Transverse colon (tissue), 4 donors: ENCODE measurements at regions not wholly inside any gene's neighbourhood (a gene's known extent, or its start where the extent isn't known, plus 50 kb on each side); places are given as distances from the start of the nearest gene placed in this dataset.

ENCODE experiments used
- EP300 ChIP-seq: sonication (generic); formaldehyde crosslinking; IDR thresholded peaks from one replicate; pipeline ENCODE4 v1.6.1; 2017; ENCODE audit warnings: antibody characterized with exemption, low read depth
- POLR2AphosphoS5 ChIP-seq, 3 donors: sonication (generic); formaldehyde crosslinking; IDR thresholded peaks; one replicate each; pipeline ENCODE4 v1.6.1; 2016; ENCODE audit warnings: antibody characterized with exemption in 3 of 3
- TF ChIP-seq, protein P1 (sequence below), 5 experiments: fragments of 200-600 bp in 3 of 5; fragments of 450-650 bp in 2 of 5; sonication (generic) in 3 of 5; IDR thresholded peaks; 1 replicate in 2 of 5; 2 replicates in 3 of 5; pipeline ENCODE4 v1.5.1; 2016 to 2017; ENCODE audit warnings: antibody characterized with exemption in 5 of 5, inconsistent platforms in 3 of 5, mild to moderate bottlenecking in 2 of 5, moderate library complexity in 1 of 5

DNA sequence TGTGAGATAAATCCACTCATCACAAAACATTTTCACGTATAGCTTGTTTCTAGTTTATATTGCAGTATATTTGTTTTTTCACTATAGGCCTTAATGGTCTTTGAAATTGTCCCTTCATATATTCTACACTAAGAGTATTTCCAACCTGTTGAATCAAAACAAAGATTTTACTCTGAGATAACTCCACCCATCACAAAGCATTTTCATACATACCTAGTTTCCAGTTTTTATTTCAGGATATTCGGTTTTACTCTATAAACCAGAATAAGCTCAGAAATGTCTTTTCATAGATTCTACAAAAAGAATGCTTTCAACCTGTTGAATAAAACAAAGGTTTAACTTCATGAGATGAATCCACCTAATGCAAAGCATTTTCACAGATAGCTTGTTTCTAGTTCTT lies 1528.7 kb downstream of the UQCRFS1 start:
- TF ChIP-seq, protein P1, sequence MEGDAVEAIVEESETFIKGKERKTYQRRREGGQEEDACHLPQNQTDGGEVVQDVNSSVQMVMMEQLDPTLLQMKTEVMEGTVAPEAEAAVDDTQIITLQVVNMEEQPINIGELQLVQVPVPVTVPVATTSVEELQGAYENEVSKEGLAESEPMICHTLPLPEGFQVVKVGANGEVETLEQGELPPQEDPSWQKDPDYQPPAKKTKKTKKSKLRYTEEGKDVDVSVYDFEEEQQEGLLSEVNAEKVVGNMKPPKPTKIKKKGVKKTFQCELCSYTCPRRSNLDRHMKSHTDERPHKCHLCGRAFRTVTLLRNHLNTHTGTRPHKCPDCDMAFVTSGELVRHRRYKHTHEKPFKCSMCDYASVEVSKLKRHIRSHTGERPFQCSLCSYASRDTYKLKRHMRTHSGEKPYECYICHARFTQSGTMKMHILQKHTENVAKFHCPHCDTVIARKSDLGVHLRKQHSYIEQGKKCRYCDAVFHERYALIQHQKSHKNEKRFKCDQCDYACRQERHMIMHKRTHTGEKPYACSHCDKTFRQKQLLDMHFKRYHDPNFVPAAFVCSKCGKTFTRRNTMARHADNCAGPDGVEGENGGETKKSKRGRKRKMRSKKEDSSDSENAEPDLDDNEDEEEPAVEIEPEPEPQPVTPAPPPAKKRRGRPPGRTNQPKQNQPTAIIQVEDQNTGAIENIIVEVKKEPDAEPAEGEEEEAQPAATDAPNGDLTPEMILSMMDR (IDR thresholded peaks at IDR 0.05), result no peak
- TF ChIP-seq EP300, result no peak
- TF ChIP-seq POLR2AphosphoS5 (IDR thresholded peaks at IDR 0.05), result no peak
